ENCODE measurements at regions not wholly inside any gene's neighbourhood (a gene's known extent, or its start where the extent isn't known, plus 50 kb on each side); places are given as distances from the start of the nearest gene placed in this dataset.

DNA sequence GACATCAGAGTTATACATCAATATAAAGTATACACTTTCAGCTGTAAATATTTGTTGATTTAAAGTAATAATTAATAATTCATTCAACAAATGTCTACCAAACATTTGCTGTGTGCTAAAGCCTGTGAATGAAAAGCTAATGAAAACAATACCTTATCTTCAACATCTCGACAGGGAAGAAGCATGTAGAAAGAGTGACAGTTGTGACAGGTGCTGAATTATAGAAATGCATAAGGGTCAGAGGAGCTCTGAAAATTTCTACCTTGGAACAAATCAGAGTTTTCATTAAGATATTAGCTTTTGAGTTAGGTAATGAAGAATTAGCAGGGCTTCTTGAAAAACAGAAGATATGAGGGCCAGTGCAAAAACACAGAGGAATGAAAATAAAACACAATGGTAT, 739.2 kb downstream of the VGLL3 start:
- no peak for TF ChIP-seq CTCF (IDR thresholded peaks at IDR 0.05; ENCODE audit: low read depth, low read length)
- no peak for TF ChIP-seq EZH2phosphoT487 (IDR thresholded peaks at IDR 0.05; ENCODE audit: low read depth)
